Pancreas (tissue), 10 donors: ENCODE measurements at regions not wholly inside any gene's neighbourhood (a gene's known extent, or its start where the extent isn't known, plus 50 kb on each side); places are given as distances from the start of the nearest gene placed in this dataset.

Source experiments
- ATAC-seq, 4 donors: fragments of 200-7000 bp; cut with Tn5 transposase; one replicate each; pipeline versions ENCODE4 v1.8.0 to v1.9.1; 2020; ENCODE audit warnings: mild to moderate bottlenecking in 4 of 4, moderate library complexity in 4 of 4
- DNase-seq, 6 donors: peaks; one replicate each; pipeline ENCODE4 v3.0.0-alpha.2; 2020
- FAIRE-seq: peaks from 2 replicates; lab custom pipeline; 2012; peaks lifted over from hg19 to GRCh38; lab: Jason Lieb, UNC
- H3K27ac ChIP-seq, 4 donors: fragments of 200-600 bp; sonication (generic); 1 replicate in 3 of 4; 2 replicates in 1 of 4; pipeline versions ENCODE4 v1.5.0 to v1.8.0; 2020
- H3K27me3 ChIP-seq, 4 donors: fragments of 200-600 bp; one replicate each; pipeline ENCODE4 v1.8.0; 2021
- H3K36me3 ChIP-seq, 3 donors: fragments of 200-600 bp; sonication (generic) in 1 of 3; one replicate each; pipeline versions ENCODE4 v1.5.0 to v1.8.0; 2020 to 2021
- H3K4me1 ChIP-seq, 3 donors: fragments of 200-600 bp; one replicate each; pipeline ENCODE4 v1.8.0; 2021
- H3K4me3 ChIP-seq, 4 donors: fragments of 200-600 bp; sonication (generic) in 2 of 4; one replicate each; pipeline versions ENCODE4 v1.5.0 to v1.8.0; 2020 to 2021
- H3K9me3 ChIP-seq, 4 donors: fragments of 200-600 bp; one replicate each; pipeline ENCODE4 v1.8.0; 2021
- WGBS, 2 donors: extraction: QIAGEN DNeasy Blood & Tissue Kit; methylation state at CpG; one replicate each; pipeline ENCODE4 v1.1.7; 2013; 5-methylcytosine and 5-hydroxymethylcytosine counted together
- intact Hi-C, 3 donors: fragments of 100-400 bp; cut with DNase I; formaldehyde crosslinking; loops; one replicate each; pipeline versions ENCODE4 v1.11.1 to v1.14.2; 2022
- TF ChIP-seq, protein P1 (sequence below), 4 donors: fragments of 200-600 bp; sonication (generic) in 3 of 4; IDR thresholded peaks; one replicate each; pipeline versions ENCODE4 v1.5.0 to v1.8.0; 2021; ENCODE audit warnings: antibody characterized with exemption in 4 of 4
- donor health status: healthy with polysubstance abuse.
- donor health status: DM: no; HTN: no; CAD: no; lungs with moderate emphysema.
- donor health status: DM: no; HTN: no; CAD: no.
- donor health status: control.
- donor health status: control.
- donor health status: Bipolar disorder and iron deficiency.
- donor health status: DM: yes; HTN: yes; CAD: no.
- donor health status: DM: no; HTN: no; CAD: no.
- donor health status: DM: no; HTN: no; CAD: no.
- donor health status: DM: yes; HTN: yes; CAD: no.

DNA sequence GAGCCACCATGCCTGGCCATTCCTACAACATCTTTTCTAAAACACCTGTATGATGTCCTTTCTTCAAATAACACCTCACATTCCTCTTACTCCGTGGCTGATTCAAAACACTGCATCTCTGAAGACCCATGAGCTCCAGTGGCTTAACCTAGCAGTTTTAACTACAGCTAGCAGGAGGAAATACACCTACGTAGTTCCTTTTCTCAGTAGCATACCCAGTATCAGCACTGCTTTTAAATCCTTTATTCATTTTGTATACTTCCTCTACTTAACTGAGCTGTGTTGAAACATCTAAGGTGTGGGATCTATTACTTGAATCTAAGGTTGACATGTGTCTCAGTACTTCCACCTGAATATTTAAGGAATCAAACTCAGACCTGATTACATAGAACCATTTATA lies 113.6 kb upstream of the CCDC28A start:
- H3K9me3 ChIP-seq = no peaks in the 10 kb centered on the region
- H3K36me3 ChIP-seq = no peaks in the 10 kb centered on the region
- intact Hi-C loops = no loop called here
- no peak overlapping the region for H3K4me3 ChIP-seq
- DNase-seq = no peak
- no peaks in the 10 kb centered on the region for H3K4me1 ChIP-seq
- H3K27ac ChIP-seq = no peak overlapping the region
- WGBS, 2 donors = 77 to 90% methylated on average over 2 of the region's 2 CpGs
- no peak for ATAC-seq
- FAIRE-seq = no peak
- TF ChIP-seq, protein P1, sequence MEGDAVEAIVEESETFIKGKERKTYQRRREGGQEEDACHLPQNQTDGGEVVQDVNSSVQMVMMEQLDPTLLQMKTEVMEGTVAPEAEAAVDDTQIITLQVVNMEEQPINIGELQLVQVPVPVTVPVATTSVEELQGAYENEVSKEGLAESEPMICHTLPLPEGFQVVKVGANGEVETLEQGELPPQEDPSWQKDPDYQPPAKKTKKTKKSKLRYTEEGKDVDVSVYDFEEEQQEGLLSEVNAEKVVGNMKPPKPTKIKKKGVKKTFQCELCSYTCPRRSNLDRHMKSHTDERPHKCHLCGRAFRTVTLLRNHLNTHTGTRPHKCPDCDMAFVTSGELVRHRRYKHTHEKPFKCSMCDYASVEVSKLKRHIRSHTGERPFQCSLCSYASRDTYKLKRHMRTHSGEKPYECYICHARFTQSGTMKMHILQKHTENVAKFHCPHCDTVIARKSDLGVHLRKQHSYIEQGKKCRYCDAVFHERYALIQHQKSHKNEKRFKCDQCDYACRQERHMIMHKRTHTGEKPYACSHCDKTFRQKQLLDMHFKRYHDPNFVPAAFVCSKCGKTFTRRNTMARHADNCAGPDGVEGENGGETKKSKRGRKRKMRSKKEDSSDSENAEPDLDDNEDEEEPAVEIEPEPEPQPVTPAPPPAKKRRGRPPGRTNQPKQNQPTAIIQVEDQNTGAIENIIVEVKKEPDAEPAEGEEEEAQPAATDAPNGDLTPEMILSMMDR (IDR thresholded peaks at IDR 0.05) = no peak
- no peaks in the 10 kb centered on the region for H3K27me3 ChIP-seq

DNA sequence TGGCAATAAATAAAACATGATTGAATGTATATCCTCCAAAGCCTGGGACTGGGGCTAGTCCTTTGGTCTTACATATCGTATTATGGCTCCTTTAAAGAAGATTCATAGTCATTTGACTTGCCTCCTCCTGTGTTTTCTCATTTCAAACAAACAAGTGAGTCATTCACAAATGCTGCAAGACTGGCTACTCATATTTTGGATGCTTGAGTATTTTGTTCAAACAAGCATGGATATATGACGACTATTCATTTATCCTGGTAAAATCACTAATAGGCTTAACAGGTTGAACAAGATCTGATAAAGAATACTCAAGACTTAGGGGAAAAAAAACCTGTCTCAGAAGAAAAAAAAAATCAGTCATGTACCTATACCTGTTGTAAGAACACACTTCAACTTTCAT lies 111.1 kb upstream of the CCDC28A start:
- Histone ChIP-seq H3K27ac (no peak overlapping the region), H3K4me1 (no peaks in the 10 kb centered on the region), H3K27me3 (no peaks in the 10 kb centered on the region), H3K9me3 (no peaks in the 10 kb centered on the region), H3K4me3 (no peak overlapping the region), H3K36me3 (no peaks in the 10 kb centered on the region)
- 67 to 72% methylated on average over 2 of the region's 2 CpGs for WGBS, 2 donors
- intact Hi-C loops = no loop called here
- TF ChIP-seq, protein P1 (IDR thresholded peaks at IDR 0.05) = no peak
- FAIRE-seq = no peak
- ATAC-seq = no peak
- no peak for DNase-seq

DNA sequence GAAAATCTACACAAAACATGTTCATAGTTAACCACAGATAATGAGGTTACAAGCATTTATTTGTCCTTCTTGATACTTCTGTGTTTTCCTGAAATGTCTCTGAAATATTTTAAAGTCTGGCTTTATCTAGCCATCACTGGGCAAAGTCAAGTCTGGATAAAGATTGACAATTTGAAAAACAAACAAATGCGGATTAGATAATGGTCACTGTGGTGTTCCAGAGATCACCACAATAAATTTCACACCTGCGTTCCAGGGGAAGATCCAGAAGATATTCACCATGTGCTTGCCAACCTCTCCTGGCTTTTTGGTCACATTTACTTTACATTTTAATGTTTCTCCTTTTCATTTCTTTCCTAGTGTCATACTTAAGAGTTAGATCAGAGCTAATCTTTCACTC lies 109.7 kb upstream of the CCDC28A start:
- DNase-seq (no peak), ATAC-seq (no peak), FAIRE-seq (no peak)
- Histone ChIP-seq H3K4me3 (no peak overlapping the region), H3K27ac (no peak overlapping the region), H3K4me1 (no peaks in the 10 kb centered on the region), H3K27me3 (no peaks in the 10 kb centered on the region), H3K36me3 (no peaks in the 10 kb centered on the region), H3K9me3 (no peaks in the 10 kb centered on the region)
- 26 to 30% methylated on average over 2 of the region's 2 CpGs for WGBS, 2 donors
- intact Hi-C loops = no loop called here
- TF ChIP-seq, protein P1 (IDR thresholded peaks at IDR 0.05) = no peak

DNA sequence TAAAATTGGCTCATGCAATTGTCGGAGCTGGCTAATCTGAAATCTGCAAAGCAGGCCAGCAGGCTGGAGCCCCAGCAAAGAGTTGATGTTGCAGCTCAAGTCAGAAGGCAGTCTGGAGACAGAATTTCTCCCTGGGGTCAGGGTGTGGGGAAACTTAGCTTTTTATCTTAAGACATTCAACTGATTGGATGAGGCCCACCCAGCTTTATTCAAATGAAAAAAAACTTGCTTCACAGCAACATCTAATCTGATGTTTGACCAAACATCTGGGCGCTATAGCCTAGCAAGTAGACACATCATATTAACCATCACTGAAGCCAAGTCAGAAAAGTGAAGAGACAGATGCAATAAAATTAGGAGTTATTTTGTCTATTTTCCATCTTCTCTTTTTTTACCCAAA lies 108.8 kb upstream of the CCDC28A start:
- no peak for FAIRE-seq
- Histone ChIP-seq H3K27me3 (no peaks in the 10 kb centered on the region), H3K4me3 (no peak overlapping the region), H3K27ac (no peak overlapping the region), H3K9me3 (no peaks in the 10 kb centered on the region), H3K4me1 (no peaks in the 10 kb centered on the region), H3K36me3 (no peaks in the 10 kb centered on the region)
- intact Hi-C loops = no loop called here
- WGBS, 2 donors = 55 to 78% methylated on average over 2 of the region's 2 CpGs
- DNase-seq = no peak
- no peak for ATAC-seq
- TF ChIP-seq, protein P1 (IDR thresholded peaks at IDR 0.05) = no peak

DNA sequence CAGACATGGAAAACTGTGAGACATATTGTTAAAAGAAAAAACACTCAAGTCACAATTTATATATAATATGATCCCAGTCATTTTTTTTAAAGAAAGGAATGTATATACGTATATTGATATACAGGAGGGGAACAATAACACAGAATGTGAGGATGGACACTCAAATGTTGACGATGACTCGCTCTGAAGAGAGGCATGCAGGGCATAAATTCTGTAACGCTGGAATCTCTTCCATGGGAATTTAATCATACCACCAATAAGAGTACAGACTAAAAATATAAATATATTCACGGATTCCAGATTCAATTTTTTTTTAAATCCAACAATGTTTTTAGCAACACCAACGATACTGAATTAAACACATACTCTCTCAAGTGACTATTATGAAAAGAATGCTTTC lies 106.9 kb upstream of the CCDC28A start:
- FAIRE-seq = no peak
- H3K27me3 ChIP-seq = no peaks in the 10 kb centered on the region
- no peak for DNase-seq
- H3K4me1 ChIP-seq = no peaks in the 10 kb centered on the region
- ATAC-seq = no peak
- no peaks in the 10 kb centered on the region for H3K9me3 ChIP-seq
- TF ChIP-seq, protein P1 (IDR thresholded peaks at IDR 0.05) = no peak
- H3K27ac ChIP-seq = no peak overlapping the region
- no peak overlapping the region for H3K4me3 ChIP-seq
- 92 to 94% methylated on average over 6 of the region's 6 CpGs for WGBS, 2 donors
- intact Hi-C loops = no loop called here
- no peaks in the 10 kb centered on the region for H3K36me3 ChIP-seq
